HG02981 (cell line): ENCODE measurements at regions not wholly inside any gene's neighbourhood (a gene's known extent, or its start where the extent isn't known, plus 50 kb on each side); places are given as distances from the start of the nearest gene placed in this dataset.
A peak's percentile ranks its signal among the peaks of the same experiment; 100 is the strongest.
"Not testable (repeated sequence)": the region's sequence is repeated elsewhere in the genome, so short reads cannot be mapped to it uniquely, and the experiment has no call there.

ENCODE experiments used
- ATAC-seq: cut with Tn5 transposase; IDR thresholded peaks from one replicate; pipeline ENCODE4 v1.9.1; 2021; ENCODE audit warnings: mild to moderate bottlenecking, moderate library complexity; ENCODE audit not compliant: unreplicated experiment

- ATAC-seq = no peak
Observed at GRCh38 chr10:108629834-108630233, 1293.5 kb downstream of the XPNPEP1 start.

GRCh38 chr10:108624052-108624451, 1299.3 kb downstream of the XPNPEP1 start:
- ATAC-seq = no peak

- ATAC-seq = no peak
Observed at GRCh38 chr10:108620821-108621534, 1302.3 kb downstream of the XPNPEP1 start.

- ATAC-seq = no peak
Observed at GRCh38 chr10:108616559-108617285, 1306.6 kb downstream of the XPNPEP1 start.

- ATAC-seq = no peak
Observed at GRCh38 chr10:108615576-108616320, 1307.6 kb downstream of the XPNPEP1 start.

GRCh38 chr10:108612485-108612884, 1310.8 kb downstream of the XPNPEP1 start:
- no peak for ATAC-seq

GRCh38 chr10:108608860-108609259, 1314.5 kb downstream of the XPNPEP1 start:
- ATAC-seq = peak; percentile 64

- no peak for ATAC-seq
Observed at GRCh38 chr10:108601851-108602250, 1321.5 kb downstream of the XPNPEP1 start.

GRCh38 chr10:108600511-108600910, 1322.8 kb downstream of the XPNPEP1 start:
- not testable (repeated sequence) for ATAC-seq

- ATAC-seq = not testable (repeated sequence)
Observed at GRCh38 chr10:108599317-108599716, 1324.0 kb downstream of the XPNPEP1 start.

GRCh38 chr10:108598831-108599230, 1324.5 kb downstream of the XPNPEP1 start:
- ATAC-seq = no peak

- no peak for ATAC-seq
Observed at GRCh38 chr10:108598320-108598695, 1325.0 kb downstream of the XPNPEP1 start.

- no peak for ATAC-seq
Observed at GRCh38 chr10:108597657-108598319, 1325.5 kb downstream of the XPNPEP1 start.

- no peak for ATAC-seq
Observed at GRCh38 chr10:108597031-108597430, 1326.3 kb downstream of the XPNPEP1 start.

GRCh38 chr10:108592956-108593355, 1330.4 kb downstream of the XPNPEP1 start:
- ATAC-seq = no peak

- no peak for ATAC-seq
Observed at GRCh38 chr10:108591417-108591816, 1331.9 kb downstream of the XPNPEP1 start.

GRCh38 chr10:108586424-108586823, 1336.9 kb downstream of the XPNPEP1 start:
- ATAC-seq = no peak

- no peak for ATAC-seq
Observed at GRCh38 chr10:108583877-108584276, 1339.4 kb downstream of the XPNPEP1 start.

- no peak for ATAC-seq
Observed at GRCh38 chr10:108582888-108583287, 1340.4 kb downstream of the XPNPEP1 start.

- no peak for ATAC-seq
Observed at GRCh38 chr10:108582387-108582786, 1340.9 kb downstream of the XPNPEP1 start.

GRCh38 chr10:108578258-108578657, 1345.1 kb downstream of the XPNPEP1 start:
- ATAC-seq = no peak
